Endodermal cell (in vitro differentiated cells): ENCODE measurements at regions not wholly inside any gene's neighbourhood (a gene's known extent, or its start where the extent isn't known, plus 50 kb on each side); places are given as distances from the start of the nearest gene placed in this dataset.

Experiments used
- DNase-seq: peaks from one replicate; pipeline ENCODE4 v3.0.0-alpha.2; 2017
- H3K27ac ChIP-seq: 2 replicates; pipeline ENCODE4 v1.5.1; 2013; ENCODE audit warnings: mild to moderate bottlenecking, low read depth, low read length, moderate library complexity
- H3K27me3 ChIP-seq: 2 replicates; pipeline ENCODE4 v1.6.1; 2013; ENCODE audit warnings: mild to moderate bottlenecking, low read length, moderate library complexity; ENCODE audit not compliant: insufficient read depth, control insufficient read depth, poor library complexity, severe bottlenecking
- H3K36me3 ChIP-seq: 2 replicates; pipeline ENCODE4 v1.7.0; 2013; ENCODE audit warnings: mild to moderate bottlenecking, low read length, moderate library complexity; ENCODE audit not compliant: control insufficient read depth, insufficient read depth
- H3K4me1 ChIP-seq: one replicate; pipeline ENCODE4 v1.7.0; 2013; ENCODE audit warnings: low read length; ENCODE audit not compliant: control insufficient read depth, insufficient read depth
- H3K4me3 ChIP-seq: 2 replicates; pipeline ENCODE4 v1.5.1; 2013; ENCODE audit warnings: mild to moderate bottlenecking, low read length, moderate library complexity
- H3K9ac ChIP-seq: 2 replicates; pipeline ENCODE4 v1.6.1; 2013; ENCODE audit warnings: mild to moderate bottlenecking, low read length, moderate library complexity; ENCODE audit not compliant: poor library complexity, severe bottlenecking; ENCODE audit errors: extremely low read depth
- H3K9me3 ChIP-seq: 2 replicates; pipeline ENCODE4 v1.6.1; 2013; ENCODE audit warnings: mild to moderate bottlenecking, low read length, moderate library complexity; ENCODE audit not compliant: control insufficient read depth
- H3K27ac Mint-ChIP-seq: 2 replicates; pipeline ENCODE4 v1.8.0; 2020; ENCODE audit warnings: mixed read lengths
- H3K27me3 Mint-ChIP-seq: 2 replicates; pipeline ENCODE4 v1.8.0; 2021; ENCODE audit warnings: mild to moderate bottlenecking, mixed read lengths; ENCODE audit not compliant: insufficient read depth
- H3K36me3 Mint-ChIP-seq: 2 replicates; pipeline ENCODE4 v1.8.0; 2020; ENCODE audit warnings: low read depth, mixed read lengths
- H3K4me1 Mint-ChIP-seq: 2 replicates; pipeline ENCODE4 v1.8.0; 2020; ENCODE audit warnings: mixed read lengths
- H3K4me3 Mint-ChIP-seq: 2 replicates; pipeline ENCODE4 v1.8.0; 2020; ENCODE audit warnings: mild to moderate bottlenecking, moderate library complexity, mixed read lengths
- H3K9me3 Mint-ChIP-seq: 2 replicates; pipeline ENCODE4 v1.8.0; 2020; ENCODE audit warnings: mild to moderate bottlenecking, mixed read lengths
- CTCF ChIP-seq: fragments of 200-600 bp; sonication (generic); conservative IDR thresholded peaks from 2 replicates; pipeline ENCODE4 v1.5.0; 2021; ENCODE audit warnings: antibody characterized with exemption, mild to moderate bottlenecking
- WGBS, 2 experiments: methylation state at CpG; one replicate each; pipeline versions ENCODE4 v1.1.5 to v1.1.7; 2013; ENCODE audit warnings: missing lambda C conversion rate in 2 of 2, mixed read lengths in 1 of 2; ENCODE audit not compliant: insufficient coverage in 1 of 2, insufficient read length in 1 of 2; 5-methylcytosine and 5-hydroxymethylcytosine counted together

GRCh38 chr9:75490326-75490725, 400.1 kb upstream of the PCSK5 start:
- H3K27me3 Mint-ChIP-seq, result no peaks in the 10 kb centered on the region
- DNase-seq, result no peak
- no peak overlapping the region for H3K27ac Mint-ChIP-seq
- peaks cover 2% of the 10 kb centered on the region for H3K9me3 Mint-ChIP-seq
- no peaks in the 10 kb centered on the region for H3K4me1 Mint-ChIP-seq
- Histone ChIP-seq H3K27ac (no peak overlapping the region), H3K36me3 (no peaks in the 10 kb centered on the region), H3K4me1 (no peaks in the 10 kb centered on the region), H3K9ac (no peak overlapping the region), H3K27me3 (no peaks in the 10 kb centered on the region), H3K4me3 (no peak overlapping the region), H3K9me3 (no peaks in the 10 kb centered on the region)
- 80 to 85% methylated on average over 1 to 2 of the region's 2 CpGs for WGBS, 2 experiments
- H3K4me3 Mint-ChIP-seq, result no peak overlapping the region
- no peak for TF ChIP-seq CTCF
- H3K36me3 Mint-ChIP-seq, result no peaks in the 10 kb centered on the region

GRCh38 chr9:75491533-75491932, 398.9 kb upstream of the PCSK5 start:
- H3K9ac ChIP-seq, result no peak overlapping the region

GRCh38 chr9:75499812-75500211, 390.7 kb upstream of the PCSK5 start:
- WGBS, 2 experiments, result 90 to 94% methylated on average over 2 to 4 of the region's 4 CpGs
- TF ChIP-seq CTCF, result no peak
- Mint-ChIP-seq H3K27ac (no peak overlapping the region), H3K4me1 (no peaks in the 10 kb centered on the region), H3K9me3 (no peaks in the 10 kb centered on the region), H3K4me3 (no peak overlapping the region), H3K27me3 (no peaks in the 10 kb centered on the region), H3K36me3 (no peaks in the 10 kb centered on the region)
- no peaks in the 10 kb centered on the region for H3K36me3 ChIP-seq
- H3K4me3 ChIP-seq, result no peak overlapping the region
- H3K27ac ChIP-seq, result no peak overlapping the region
- DNase-seq, result no peak
- no peak overlapping the region for H3K9ac ChIP-seq
- no peaks in the 10 kb centered on the region for H3K4me1 ChIP-seq
- no peaks in the 10 kb centered on the region for H3K9me3 ChIP-seq
- no peaks in the 10 kb centered on the region for H3K27me3 ChIP-seq

More at GRCh38 chr9:75491533-75491932, 398.9 kb upstream of the PCSK5 start:
- H3K9me3 ChIP-seq, result no peaks in the 10 kb centered on the region
- 89% methylated on average over 1 of the region's 1 CpG; no CpG with 5 or more reads in 1 of the 2 experiments for WGBS, 2 experiments
- no peak overlapping the region for H3K4me3 ChIP-seq
- H3K9me3 Mint-ChIP-seq, result peaks cover 2% of the 10 kb centered on the region
- DNase-seq, result no peak
- H3K27ac ChIP-seq, result no peak overlapping the region
- no peak overlapping the region for H3K27ac Mint-ChIP-seq
- no peak overlapping the region for H3K4me3 Mint-ChIP-seq
- H3K27me3 ChIP-seq, result no peaks in the 10 kb centered on the region
- no peaks in the 10 kb centered on the region for H3K36me3 Mint-ChIP-seq
- H3K4me1 ChIP-seq, result no peaks in the 10 kb centered on the region
- no peaks in the 10 kb centered on the region for H3K36me3 ChIP-seq
- H3K4me1 Mint-ChIP-seq, result no peaks in the 10 kb centered on the region
- no peaks in the 10 kb centered on the region for H3K27me3 Mint-ChIP-seq
- no peak for TF ChIP-seq CTCF
